Gastrocnemius medialis (tissue), 4 donors: ENCODE measurements at regions not wholly inside any gene's neighbourhood (a gene's known extent, or its start where the extent isn't known, plus 50 kb on each side); places are given as distances from the start of the nearest gene placed in this dataset.

Source experiments
- POLR2A ChIP-seq, 2 donors: fragments of 450-650 bp; IDR thresholded peaks; one replicate each; pipeline ENCODE4 v1.6.1; 2017; ENCODE audit warnings: antibody characterized with exemption in 2 of 2, mild to moderate bottlenecking in 2 of 2, moderate library complexity in 2 of 2
- TF ChIP-seq, protein P1 (sequence below), 5 experiments: fragments of 450-650 bp in 3 of 5; fragments of 200-600 bp in 2 of 5; sonication (generic) in 2 of 5; IDR thresholded peaks in 4 of 5; conservative IDR thresholded peaks in 1 of 5; 1 replicate in 4 of 5; 2 replicates in 1 of 5; pipeline ENCODE4 v1.5.1; 2016 to 2019; ENCODE audit warnings: antibody characterized with exemption in 5 of 5, mild to moderate bottlenecking in 3 of 5, moderate library complexity in 3 of 5

DNA sequence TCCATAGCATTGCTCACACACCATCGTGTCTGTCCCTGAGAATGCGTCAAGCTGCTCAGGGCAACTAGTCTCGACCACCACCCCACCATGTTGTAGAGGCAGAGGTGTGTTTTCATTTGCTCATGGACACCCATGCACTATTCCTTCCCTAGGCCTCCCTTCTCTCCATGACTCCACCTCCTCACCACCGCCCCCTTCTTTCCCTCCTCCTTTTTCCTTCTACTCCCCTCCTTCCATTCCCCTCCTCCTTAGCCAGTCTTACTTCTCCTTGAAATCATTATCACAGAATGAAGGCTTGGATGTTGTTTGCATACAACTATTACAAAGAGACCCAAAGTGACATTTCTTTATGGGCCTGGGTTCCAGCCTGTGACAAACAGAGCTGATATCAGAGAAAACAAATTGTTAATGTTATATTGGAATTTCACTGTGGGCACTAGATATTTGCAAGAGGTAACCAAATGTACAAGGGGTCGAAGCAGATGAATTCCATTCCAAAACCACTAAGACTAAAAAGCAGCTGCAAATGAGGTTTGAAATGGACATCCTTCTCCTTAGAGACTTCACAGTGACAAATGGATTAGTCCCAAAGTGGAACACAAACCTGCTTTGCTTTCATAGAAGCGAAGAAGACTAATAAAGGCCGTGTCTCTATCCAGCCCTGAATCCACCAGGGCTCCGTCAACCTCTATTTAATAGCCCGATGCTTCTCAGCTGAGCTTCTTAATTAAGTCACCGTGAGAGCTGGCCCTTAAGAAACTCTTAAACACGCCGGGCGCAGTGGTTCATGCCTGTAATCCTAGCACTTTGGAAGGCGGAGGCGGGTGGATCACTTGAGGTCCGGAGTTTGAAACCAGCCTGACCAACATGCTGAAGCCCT lies 275.8 kb upstream of the SULF2 start:
- TF ChIP-seq, protein P1, sequence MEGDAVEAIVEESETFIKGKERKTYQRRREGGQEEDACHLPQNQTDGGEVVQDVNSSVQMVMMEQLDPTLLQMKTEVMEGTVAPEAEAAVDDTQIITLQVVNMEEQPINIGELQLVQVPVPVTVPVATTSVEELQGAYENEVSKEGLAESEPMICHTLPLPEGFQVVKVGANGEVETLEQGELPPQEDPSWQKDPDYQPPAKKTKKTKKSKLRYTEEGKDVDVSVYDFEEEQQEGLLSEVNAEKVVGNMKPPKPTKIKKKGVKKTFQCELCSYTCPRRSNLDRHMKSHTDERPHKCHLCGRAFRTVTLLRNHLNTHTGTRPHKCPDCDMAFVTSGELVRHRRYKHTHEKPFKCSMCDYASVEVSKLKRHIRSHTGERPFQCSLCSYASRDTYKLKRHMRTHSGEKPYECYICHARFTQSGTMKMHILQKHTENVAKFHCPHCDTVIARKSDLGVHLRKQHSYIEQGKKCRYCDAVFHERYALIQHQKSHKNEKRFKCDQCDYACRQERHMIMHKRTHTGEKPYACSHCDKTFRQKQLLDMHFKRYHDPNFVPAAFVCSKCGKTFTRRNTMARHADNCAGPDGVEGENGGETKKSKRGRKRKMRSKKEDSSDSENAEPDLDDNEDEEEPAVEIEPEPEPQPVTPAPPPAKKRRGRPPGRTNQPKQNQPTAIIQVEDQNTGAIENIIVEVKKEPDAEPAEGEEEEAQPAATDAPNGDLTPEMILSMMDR (IDR thresholded peaks at IDR 0.05 in 4 of 5, conservative IDR thresholded peaks at IDR 0.05 in 1 of 5): no peak
- no peak for TF ChIP-seq POLR2A (IDR thresholded peaks at IDR 0.05)
